HG02642 (cell line): ENCODE measurements at regions not wholly inside any gene's neighbourhood (a gene's known extent, or its start where the extent isn't known, plus 50 kb on each side); places are given as distances from the start of the nearest gene placed in this dataset.

Experiments used
- ATAC-seq: cut with Tn5 transposase; IDR thresholded peaks from one replicate; pipeline ENCODE4 v1.9.1; 2021; ENCODE audit warnings: mild to moderate bottlenecking; ENCODE audit not compliant: unreplicated experiment, poor library complexity

GRCh38 chr9:23555851-23556250 lies 270.2 kb downstream of the ELAVL2 start:
- ATAC-seq: no peak

- ATAC-seq: no peak
These were observed 269.6 kb downstream of the ELAVL2 start for GRCh38 chr9:23556459-23556858.

GRCh38 chr9:23557689-23558088 lies 268.4 kb downstream of the ELAVL2 start:
- no peak for ATAC-seq

- ATAC-seq: no peak
These were observed 266.5 kb downstream of the ELAVL2 start for GRCh38 chr9:23559522-23559921.

- ATAC-seq: no peak
These were observed 262.5 kb downstream of the ELAVL2 start for GRCh38 chr9:23563517-23563916.

GRCh38 chr9:23567516-23568165 lies 258.4 kb downstream of the ELAVL2 start:
- no peak for ATAC-seq

- no peak for ATAC-seq
These were observed 254.5 kb downstream of the ELAVL2 start for GRCh38 chr9:23571414-23572104.

GRCh38 chr9:23573800-23574199 lies 252.2 kb downstream of the ELAVL2 start:
- ATAC-seq: no peak

GRCh38 chr9:23577611-23578010 lies 248.4 kb downstream of the ELAVL2 start:
- no peak for ATAC-seq

- ATAC-seq: no peak
These were observed 244.1 kb downstream of the ELAVL2 start for GRCh38 chr9:23581931-23582330.

- ATAC-seq: no peak
These were observed 243.2 kb downstream of the ELAVL2 start for GRCh38 chr9:23582836-23583235.

GRCh38 chr9:23586906-23587305 lies 239.1 kb downstream of the ELAVL2 start:
- no peak for ATAC-seq

- ATAC-seq: no peak
These were observed 238.6 kb downstream of the ELAVL2 start for GRCh38 chr9:23587433-23587832.

GRCh38 chr9:23587903-23588302 lies 238.1 kb downstream of the ELAVL2 start:
- no peak for ATAC-seq

GRCh38 chr9:23590276-23591000 lies 235.6 kb downstream of the ELAVL2 start:
- no peak for ATAC-seq

GRCh38 chr9:23594421-23594820 lies 231.6 kb downstream of the ELAVL2 start:
- ATAC-seq: no peak

GRCh38 chr9:23596913-23597634 lies 229.0 kb downstream of the ELAVL2 start:
- ATAC-seq: no peak

GRCh38 chr9:23598994-23599393 lies 227.0 kb downstream of the ELAVL2 start:
- no peak for ATAC-seq

- no peak for ATAC-seq
These were observed 222.7 kb downstream of the ELAVL2 start for GRCh38 chr9:23603311-23603710.

GRCh38 chr9:23606107-23606506 lies 219.9 kb downstream of the ELAVL2 start:
- ATAC-seq: no peak

GRCh38 chr9:23608456-23608855 lies 217.6 kb downstream of the ELAVL2 start:
- ATAC-seq: no peak
